ENCODE measurements at regions not wholly inside any gene's neighbourhood (a gene's known extent, or its start where the extent isn't known, plus 50 kb on each side); places are given as distances from the start of the nearest gene placed in this dataset.

- Histone ChIP-seq H3K36me3 (ENCODE audit: insufficient read depth, low read length) (no peaks in the 10 kb centered on the region), H2AFZ (ENCODE audit: low read length) (no peak overlapping the region), H3K9me3 (ENCODE audit: low read length) (no peaks in the 10 kb centered on the region)
Observed at GRCh38 chr2:183579686-183580085, 455.4 kb downstream of the NUP35 start.

DNA sequence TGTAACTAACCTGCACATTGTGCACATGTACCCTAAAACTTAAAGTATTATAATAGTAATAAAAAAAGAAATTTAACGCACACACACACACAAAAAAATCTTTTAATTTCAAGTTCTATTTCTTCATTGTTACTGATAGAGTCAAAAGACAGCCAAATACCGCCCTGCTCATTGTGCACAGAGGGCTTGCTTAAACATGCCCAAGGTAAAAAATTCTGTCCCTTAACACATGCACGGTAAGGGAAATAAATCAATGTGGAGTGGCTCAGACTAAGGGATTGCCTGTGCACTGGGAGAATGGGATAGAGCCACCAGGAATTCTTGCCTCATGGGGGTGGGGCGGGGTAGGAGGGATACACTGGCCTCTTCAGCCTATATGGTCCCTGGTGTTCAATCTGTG is 468.0 kb downstream of the NUP35 start:
- no peak overlapping the region for H3K4me2 ChIP-seq (ENCODE audit: low read length)
- TF ChIP-seq EZH2 (IDR thresholded peaks at IDR 0.05; ENCODE audit: borderline replicate concordance, low read length) (no peak), CTCF (IDR thresholded peaks at IDR 0.05; ENCODE audit: low read length) (no peak)
- H3K27ac ChIP-seq (ENCODE audit: low read depth, low read length, poor library complexity, severe bottlenecking): no peak overlapping the region
- H3K79me2 ChIP-seq (ENCODE audit: insufficient read depth, low read length): no peaks in the 10 kb centered on the region
- H3F3A ChIP-seq (ENCODE audit: insufficient read depth, low read length): no peaks in the 10 kb centered on the region
- H3K27me3 ChIP-seq (ENCODE audit: insufficient read depth, low read length): no peaks in the 10 kb centered on the region
- H3K4me1 ChIP-seq (ENCODE audit: insufficient read depth, low read length, severe bottlenecking): no peaks in the 10 kb centered on the region
- H3K4me3 ChIP-seq (ENCODE audit: low read depth, low read length, poor library complexity, severe bottlenecking): no peak overlapping the region
- no peaks in the 10 kb centered on the region for H3K9me3 ChIP-seq (ENCODE audit: low read length)
- H2AFZ ChIP-seq (ENCODE audit: low read length): no peak overlapping the region
- H4K20me1 ChIP-seq (ENCODE audit: insufficient read depth, low read length): no peaks in the 10 kb centered on the region
- H3K9me2 ChIP-seq (ENCODE audit: low read depth, low read length): no peaks in the 10 kb centered on the region
- no peaks in the 10 kb centered on the region for H3K36me3 ChIP-seq (ENCODE audit: insufficient read depth, low read length)
- no peak overlapping the region for H3K9ac ChIP-seq (ENCODE audit: low read length)

More at GRCh38 chr2:183579686-183580085, 455.4 kb downstream of the NUP35 start:
- Histone ChIP-seq H3K27ac (ENCODE audit: low read depth, low read length, poor library complexity, severe bottlenecking) (no peak overlapping the region), H3K4me1 (ENCODE audit: insufficient read depth, low read length, severe bottlenecking) (no peaks in the 10 kb centered on the region), H3K4me2 (ENCODE audit: low read length) (no peak overlapping the region), H3K79me2 (ENCODE audit: insufficient read depth, low read length) (no peaks in the 10 kb centered on the region), H4K20me1 (ENCODE audit: insufficient read depth, low read length) (no peaks in the 10 kb centered on the region), H3K9ac (ENCODE audit: low read length) (no peak overlapping the region), H3K9me2 (ENCODE audit: low read depth, low read length) (no peaks in the 10 kb centered on the region), H3K4me3 (ENCODE audit: low read depth, low read length, poor library complexity, severe bottlenecking) (no peak overlapping the region), H3F3A (ENCODE audit: insufficient read depth, low read length) (no peaks in the 10 kb centered on the region), H3K27me3 (ENCODE audit: insufficient read depth, low read length) (no peaks in the 10 kb centered on the region)
- no peak for TF ChIP-seq EZH2 (IDR thresholded peaks at IDR 0.05; ENCODE audit: borderline replicate concordance, low read length)
- TF ChIP-seq CTCF (IDR thresholded peaks at IDR 0.05; ENCODE audit: low read length): no peak

DNA sequence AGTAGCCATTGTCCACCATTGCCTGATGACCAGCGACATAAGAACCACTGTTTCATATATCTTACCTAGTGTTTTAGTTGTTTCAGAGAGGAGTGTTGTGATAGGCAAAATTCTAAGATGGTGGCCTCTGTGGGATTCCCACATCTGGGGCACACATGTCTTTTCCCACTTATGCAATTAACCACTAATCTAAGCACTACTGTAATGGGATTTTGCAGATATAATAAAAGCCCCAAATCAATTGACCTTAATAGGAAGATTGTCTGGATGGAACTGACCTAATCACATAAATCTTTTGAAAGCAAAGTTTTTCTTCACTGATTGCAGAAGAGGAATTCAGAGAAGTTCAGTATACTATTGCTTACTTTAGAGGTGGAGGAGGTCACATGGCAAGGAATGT is 469.9 kb downstream of the NUP35 start:
- Histone ChIP-seq H3K27me3 (ENCODE audit: insufficient read depth, low read length) (no peaks in the 10 kb centered on the region), H3K4me2 (ENCODE audit: low read length) (no peak overlapping the region), H3K4me3 (ENCODE audit: low read depth, low read length, poor library complexity, severe bottlenecking) (no peak overlapping the region), H3K36me3 (ENCODE audit: insufficient read depth, low read length) (no peaks in the 10 kb centered on the region), H3K9ac (ENCODE audit: low read length) (no peak overlapping the region), H3K9me3 (ENCODE audit: low read length) (no peaks in the 10 kb centered on the region), H2AFZ (ENCODE audit: low read length) (no peak overlapping the region), H3K27ac (ENCODE audit: low read depth, low read length, poor library complexity, severe bottlenecking) (no peak overlapping the region), H4K20me1 (ENCODE audit: insufficient read depth, low read length) (no peaks in the 10 kb centered on the region), H3K4me1 (ENCODE audit: insufficient read depth, low read length, severe bottlenecking) (no peaks in the 10 kb centered on the region), H3K9me2 (ENCODE audit: low read depth, low read length) (no peaks in the 10 kb centered on the region), H3K79me2 (ENCODE audit: insufficient read depth, low read length) (no peaks in the 10 kb centered on the region), H3F3A (ENCODE audit: insufficient read depth, low read length) (no peaks in the 10 kb centered on the region)
- TF ChIP-seq CTCF (IDR thresholded peaks at IDR 0.05; ENCODE audit: low read length): no peak
- no peak for TF ChIP-seq EZH2 (IDR thresholded peaks at IDR 0.05; ENCODE audit: borderline replicate concordance, low read length)

Measured in OCI-LY1 (cell line).